A549 (cell line): ENCODE measurements at regions not wholly inside any gene's neighbourhood (a gene's known extent, or its start where the extent isn't known, plus 50 kb on each side); places are given as distances from the start of the nearest gene placed in this dataset.

ENCODE experiments used
- CEBPB ChIP-seq, 2 experiments: fragments of >200 bp in 1 of 2; sonication (Bioruptor Twin) in 1 of 2; formaldehyde crosslinking in 1 of 2; IDR thresholded peaks; 2 replicates each; pipeline ENCODE4 v1.6.1; 2012 to 2016
- EP300 ChIP-seq, 2 experiments: fragments of >200 bp; sonication (Bioruptor Twin); formaldehyde crosslinking; IDR thresholded peaks; 2 replicates in 1 of 2; 3 replicates in 1 of 2; pipeline ENCODE4 v1.6.1; 2016 to 2017
- ESRRA ChIP-seq: fragments of 150-350 bp; IDR thresholded peaks from 2 replicates; pipeline ENCODE4 v1.6.1; 2014; ENCODE audit warnings: mild to moderate bottlenecking, low read length, borderline replicate concordance
- MAFK ChIP-seq: fragments of 450-650 bp; IDR thresholded peaks from 2 replicates; pipeline ENCODE4 v1.6.1; 2014; ENCODE audit not compliant: partially characterized antibody
- NFE2L2 ChIP-seq: fragments of 150-350 bp; conservative IDR thresholded peaks from 2 replicates; pipeline ENCODE4 v1.6.1; 2014; ENCODE audit warnings: low read length
- PHF8 ChIP-seq: fragments of 200-600 bp; sonication (generic); IDR thresholded peaks from 2 replicates; pipeline ENCODE4 v1.6.1; 2016; ENCODE audit warnings: low read depth, mild to moderate bottlenecking, antibody characterized with exemption, moderate library complexity, borderline replicate concordance
- POLR2A ChIP-seq: IDR thresholded peaks from 2 replicates; pipeline ENCODE4 v1.6.1; 2012; ENCODE audit warnings: mild to moderate bottlenecking, low read length
- RAD21 ChIP-seq, 2 experiments: fragments of >200 bp in 1 of 2; sonication (Bioruptor Twin) in 1 of 2; formaldehyde crosslinking in 1 of 2; IDR thresholded peaks in 1 of 2; conservative IDR thresholded peaks in 1 of 2; 2 replicates in 1 of 2; 3 replicates in 1 of 2; pipeline ENCODE4 v1.6.1; 2012 to 2018; ENCODE audit warnings: inconsistent platforms in 1 of 2
- RNF2 ChIP-seq: fragments of 200-600 bp; sonication (generic); IDR thresholded peaks from 2 replicates; pipeline ENCODE4 v1.6.1; 2016; ENCODE audit warnings: low read depth, mild to moderate bottlenecking, antibody characterized with exemption, moderate library complexity, borderline replicate concordance
- ZNF302 ChIP-seq: fragments of 250-450 bp; sonication (Bioruptor Pico); IDR thresholded peaks from 2 replicates; pipeline ENCODE4 v1.9.0; 2021; ENCODE audit warnings: inconsistent platforms, mild to moderate bottlenecking, moderate library complexity
- TF ChIP-seq, protein P1 (sequence below): fragments of 450-650 bp; IDR thresholded peaks from 2 replicates; pipeline ENCODE4 v1.6.1; 2014; ENCODE audit warnings: antibody characterized with exemption
- TF ChIP-seq, protein P2 (sequence below): fragments of >200 bp; sonication (Bioruptor Twin); formaldehyde crosslinking; IDR thresholded peaks from 3 replicates; pipeline ENCODE4 v1.5.1; 2016
- TF ChIP-seq, protein P3 (sequence below): fragments of 250-450 bp; sonication (Bioruptor Pico); IDR thresholded peaks from 2 replicates; pipeline ENCODE4 v1.5.0; 2020; ENCODE audit warnings: low read depth, mild to moderate bottlenecking, moderate library complexity
- TF ChIP-seq, protein P4 (sequence below): fragments of 200-600 bp; sonication (generic); IDR thresholded peaks from 2 replicates; pipeline ENCODE4 v1.6.1; 2016; ENCODE audit warnings: antibody characterized with exemption, mild to moderate bottlenecking, moderate library complexity

DNA sequence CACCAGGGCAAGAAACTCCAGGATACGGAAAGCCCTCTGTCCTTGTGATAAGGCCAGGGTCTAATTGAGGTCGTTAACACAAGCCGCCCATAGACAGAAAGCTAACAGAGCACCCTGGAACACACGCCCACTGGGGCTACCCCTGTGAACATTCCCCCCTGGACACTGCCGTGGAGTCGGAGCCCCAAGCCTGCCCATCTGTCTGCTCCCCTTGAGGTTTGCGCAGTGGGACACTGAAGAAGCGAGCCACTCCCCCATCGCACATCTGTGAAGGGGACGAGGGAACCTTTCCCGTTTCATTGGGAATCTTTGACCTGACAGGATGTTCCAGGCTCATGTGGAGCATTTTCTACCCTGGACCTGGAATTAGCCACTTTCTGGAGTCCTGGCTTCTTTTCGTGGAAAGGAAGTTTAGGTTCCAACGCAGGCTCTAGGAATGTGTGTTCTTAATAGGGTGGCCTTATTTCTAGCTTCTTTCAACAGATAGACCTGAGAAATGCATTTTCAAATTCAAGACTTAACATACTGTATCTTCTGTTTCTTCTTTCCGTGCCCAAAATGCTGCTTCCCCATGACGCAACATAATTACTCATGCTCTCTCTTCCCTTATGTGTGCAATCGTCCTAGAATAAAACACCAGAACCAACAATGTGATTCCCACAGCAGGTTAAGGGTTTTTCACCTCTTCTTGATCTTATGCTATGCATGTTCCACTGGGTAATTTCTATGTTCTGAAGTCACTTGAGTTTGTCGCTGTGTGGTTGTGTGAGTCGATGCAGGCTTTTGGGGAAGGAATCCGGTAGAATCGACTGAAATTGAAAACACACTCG lies 161.1 kb downstream of the ERMARD start:
- TF ChIP-seq, protein P1, sequence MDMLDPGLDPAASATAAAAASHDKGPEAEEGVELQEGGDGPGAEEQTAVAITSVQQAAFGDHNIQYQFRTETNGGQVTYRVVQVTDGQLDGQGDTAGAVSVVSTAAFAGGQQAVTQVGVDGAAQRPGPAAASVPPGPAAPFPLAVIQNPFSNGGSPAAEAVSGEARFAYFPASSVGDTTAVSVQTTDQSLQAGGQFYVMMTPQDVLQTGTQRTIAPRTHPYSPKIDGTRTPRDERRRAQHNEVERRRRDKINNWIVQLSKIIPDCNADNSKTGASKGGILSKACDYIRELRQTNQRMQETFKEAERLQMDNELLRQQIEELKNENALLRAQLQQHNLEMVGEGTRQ: no peak
- TF ChIP-seq NFE2L2 (no peak), EP300 (IDR thresholded peaks at IDR 0.05) (no peak), RNF2 (no peak), CEBPB (IDR thresholded peaks at IDR 0.05) (no peak), POLR2A (no peak), PHF8 (no peak), MAFK (no peak), ESRRA (no peak), RAD21 (conservative IDR thresholded peaks at IDR 0.05 in 1 of 2, IDR thresholded peaks at IDR 0.05 in 1 of 2) (no peak), ZNF302 (CRISPR knock-in tag) (no peak)
- TF ChIP-seq, protein P2, sequence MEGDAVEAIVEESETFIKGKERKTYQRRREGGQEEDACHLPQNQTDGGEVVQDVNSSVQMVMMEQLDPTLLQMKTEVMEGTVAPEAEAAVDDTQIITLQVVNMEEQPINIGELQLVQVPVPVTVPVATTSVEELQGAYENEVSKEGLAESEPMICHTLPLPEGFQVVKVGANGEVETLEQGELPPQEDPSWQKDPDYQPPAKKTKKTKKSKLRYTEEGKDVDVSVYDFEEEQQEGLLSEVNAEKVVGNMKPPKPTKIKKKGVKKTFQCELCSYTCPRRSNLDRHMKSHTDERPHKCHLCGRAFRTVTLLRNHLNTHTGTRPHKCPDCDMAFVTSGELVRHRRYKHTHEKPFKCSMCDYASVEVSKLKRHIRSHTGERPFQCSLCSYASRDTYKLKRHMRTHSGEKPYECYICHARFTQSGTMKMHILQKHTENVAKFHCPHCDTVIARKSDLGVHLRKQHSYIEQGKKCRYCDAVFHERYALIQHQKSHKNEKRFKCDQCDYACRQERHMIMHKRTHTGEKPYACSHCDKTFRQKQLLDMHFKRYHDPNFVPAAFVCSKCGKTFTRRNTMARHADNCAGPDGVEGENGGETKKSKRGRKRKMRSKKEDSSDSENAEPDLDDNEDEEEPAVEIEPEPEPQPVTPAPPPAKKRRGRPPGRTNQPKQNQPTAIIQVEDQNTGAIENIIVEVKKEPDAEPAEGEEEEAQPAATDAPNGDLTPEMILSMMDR: no peak
- TF ChIP-seq, protein P3, sequence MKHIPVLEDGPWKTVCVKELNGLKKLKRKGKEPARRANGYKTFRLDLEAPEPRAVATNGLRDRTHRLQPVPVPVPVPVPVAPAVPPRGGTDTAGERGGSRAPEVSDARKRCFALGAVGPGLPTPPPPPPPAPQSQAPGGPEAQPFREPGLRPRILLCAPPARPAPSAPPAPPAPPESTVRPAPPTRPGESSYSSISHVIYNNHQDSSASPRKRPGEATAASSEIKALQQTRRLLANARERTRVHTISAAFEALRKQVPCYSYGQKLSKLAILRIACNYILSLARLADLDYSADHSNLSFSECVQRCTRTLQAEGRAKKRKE (CRISPR knock-in tag): no peak
- TF ChIP-seq, protein P4, sequence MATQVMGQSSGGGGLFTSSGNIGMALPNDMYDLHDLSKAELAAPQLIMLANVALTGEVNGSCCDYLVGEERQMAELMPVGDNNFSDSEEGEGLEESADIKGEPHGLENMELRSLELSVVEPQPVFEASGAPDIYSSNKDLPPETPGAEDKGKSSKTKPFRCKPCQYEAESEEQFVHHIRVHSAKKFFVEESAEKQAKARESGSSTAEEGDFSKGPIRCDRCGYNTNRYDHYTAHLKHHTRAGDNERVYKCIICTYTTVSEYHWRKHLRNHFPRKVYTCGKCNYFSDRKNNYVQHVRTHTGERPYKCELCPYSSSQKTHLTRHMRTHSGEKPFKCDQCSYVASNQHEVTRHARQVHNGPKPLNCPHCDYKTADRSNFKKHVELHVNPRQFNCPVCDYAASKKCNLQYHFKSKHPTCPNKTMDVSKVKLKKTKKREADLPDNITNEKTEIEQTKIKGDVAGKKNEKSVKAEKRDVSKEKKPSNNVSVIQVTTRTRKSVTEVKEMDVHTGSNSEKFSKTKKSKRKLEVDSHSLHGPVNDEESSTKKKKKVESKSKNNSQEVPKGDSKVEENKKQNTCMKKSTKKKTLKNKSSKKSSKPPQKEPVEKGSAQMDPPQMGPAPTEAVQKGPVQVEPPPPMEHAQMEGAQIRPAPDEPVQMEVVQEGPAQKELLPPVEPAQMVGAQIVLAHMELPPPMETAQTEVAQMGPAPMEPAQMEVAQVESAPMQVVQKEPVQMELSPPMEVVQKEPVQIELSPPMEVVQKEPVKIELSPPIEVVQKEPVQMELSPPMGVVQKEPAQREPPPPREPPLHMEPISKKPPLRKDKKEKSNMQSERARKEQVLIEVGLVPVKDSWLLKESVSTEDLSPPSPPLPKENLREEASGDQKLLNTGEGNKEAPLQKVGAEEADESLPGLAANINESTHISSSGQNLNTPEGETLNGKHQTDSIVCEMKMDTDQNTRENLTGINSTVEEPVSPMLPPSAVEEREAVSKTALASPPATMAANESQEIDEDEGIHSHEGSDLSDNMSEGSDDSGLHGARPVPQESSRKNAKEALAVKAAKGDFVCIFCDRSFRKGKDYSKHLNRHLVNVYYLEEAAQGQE: no peak
